ENCODE measurements at regions not wholly inside any gene's neighbourhood (a gene's known extent, or its start where the extent isn't known, plus 50 kb on each side); places are given as distances from the start of the nearest gene placed in this dataset.

- H3K9me3 Mint-ChIP-seq = no peaks in the 10 kb centered on the region
- H3K4me3 Mint-ChIP-seq = no peak overlapping the region
- peak overlapping the region; percentile 91 for H3K27ac Mint-ChIP-seq
- no peaks in the 10 kb centered on the region for H3K36me3 Mint-ChIP-seq
- no peak for TF ChIP-seq CTCF (IDR thresholded peaks at IDR 0.05; ENCODE audit: unreplicated experiment)
- no peak for DNase-seq (ENCODE audit: low spot score in 2 of 2, unreplicated experiment in 2 of 2)
- H3K27me3 Mint-ChIP-seq (ENCODE audit: low read depth) = no peaks in the 10 kb centered on the region
- peaks cover 39% of the 10 kb centered on the region for H3K4me1 Mint-ChIP-seq
Observed at GRCh38 chr9:82554381-82554780, 508.6 kb downstream of the RASEF start.

GRCh38 chr9:82555031-82555430 is 507.9 kb downstream of the RASEF start:
- no peak for TF ChIP-seq CTCF (IDR thresholded peaks at IDR 0.05; ENCODE audit: unreplicated experiment)
- Mint-ChIP-seq H3K9me3 (no peaks in the 10 kb centered on the region), H3K27ac (peak overlapping the region; percentile 91), H3K27me3 (ENCODE audit: low read depth) (no peaks in the 10 kb centered on the region), H3K4me3 (no peak overlapping the region), H3K36me3 (no peaks in the 10 kb centered on the region), H3K4me1 (peaks cover 45% of the 10 kb centered on the region)
- DNase-seq (ENCODE audit: low spot score in 2 of 2, unreplicated experiment in 2 of 2) = no peak

GRCh38 chr9:82555431-82556051 is 507.4 kb downstream of the RASEF start:
- peak overlapping the region; percentile 91 for H3K27ac Mint-ChIP-seq
- peaks cover 50% of the 10 kb centered on the region for H3K4me1 Mint-ChIP-seq
- H3K27me3 Mint-ChIP-seq (ENCODE audit: low read depth) = no peaks in the 10 kb centered on the region
- no peak for TF ChIP-seq CTCF (IDR thresholded peaks at IDR 0.05; ENCODE audit: unreplicated experiment)
- H3K36me3 Mint-ChIP-seq = no peaks in the 10 kb centered on the region
- DNase-seq (ENCODE audit: low spot score in 2 of 2, unreplicated experiment in 2 of 2) = no peak
- no peak overlapping the region for H3K4me3 Mint-ChIP-seq
- H3K9me3 Mint-ChIP-seq = no peaks in the 10 kb centered on the region

- Mint-ChIP-seq H3K27me3 (ENCODE audit: low read depth) (no peaks in the 10 kb centered on the region), H3K4me1 (peaks cover 49% of the 10 kb centered on the region), H3K9me3 (no peaks in the 10 kb centered on the region), H3K4me3 (no peak overlapping the region), H3K27ac (no peak overlapping the region), H3K36me3 (no peaks in the 10 kb centered on the region)
- TF ChIP-seq CTCF (IDR thresholded peaks at IDR 0.05; ENCODE audit: unreplicated experiment) = no peak
- DNase-seq (ENCODE audit: low spot score in 2 of 2, unreplicated experiment in 2 of 2) = no peak
Observed at GRCh38 chr9:82558346-82558745, 504.6 kb downstream of the RASEF start.

GRCh38 chr9:82558855-82559630 is 503.9 kb downstream of the RASEF start:
- H3K27me3 Mint-ChIP-seq (ENCODE audit: low read depth) = no peaks in the 10 kb centered on the region
- no peak for TF ChIP-seq CTCF (IDR thresholded peaks at IDR 0.05; ENCODE audit: unreplicated experiment)
- H3K4me3 Mint-ChIP-seq = no peak overlapping the region
- peaks cover 43% of the 10 kb centered on the region for H3K4me1 Mint-ChIP-seq
- no peaks in the 10 kb centered on the region for H3K36me3 Mint-ChIP-seq
- no peaks in the 10 kb centered on the region for H3K9me3 Mint-ChIP-seq
- H3K27ac Mint-ChIP-seq = no peak overlapping the region
- DNase-seq (ENCODE audit: low spot score in 2 of 2, unreplicated experiment in 2 of 2) = no peak

Data from mesothelial cell of epicardium (in vitro differentiated cells).